NT2/D1 (cell line): ENCODE measurements at regions not wholly inside any gene's neighbourhood (a gene's known extent, or its start where the extent isn't known, plus 50 kb on each side); places are given as distances from the start of the nearest gene placed in this dataset.

ENCODE experiments used
- SUZ12 ChIP-seq: IDR thresholded peaks from 2 replicates; pipeline ENCODE4 v1.6.1; 2011; ENCODE audit not compliant: insufficient read length, insufficient read depth; ENCODE audit errors: extremely low read depth
- YY1 ChIP-seq: IDR thresholded peaks from 2 replicates; pipeline ENCODE4 v1.6.1; 2011; ENCODE audit not compliant: insufficient read length, insufficient read depth
- ZNF274 ChIP-seq: IDR thresholded peaks from 2 replicates; pipeline ENCODE4 v1.6.1; 2011; ENCODE audit warnings: mild to moderate bottlenecking, low read depth, low read length

GRCh38 chr5:85985167-85985566, 632.6 kb upstream of the COX7C start:
- TF ChIP-seq SUZ12 (no peak), ZNF274 (no peak), YY1 (no peak)
